ENCODE measurements at regions not wholly inside any gene's neighbourhood (a gene's known extent, or its start where the extent isn't known, plus 50 kb on each side); places are given as distances from the start of the nearest gene placed in this dataset.

- Histone ChIP-seq H3K36me3 (replicated peaks; ENCODE audit: low read depth, low read length) (no peaks in the 10 kb centered on the region), H3K9ac (ENCODE audit: low read length) (no peak overlapping the region), H3K4me2 (ENCODE audit: low read length) (no peak overlapping the region), H3K27me3 (ENCODE audit: low read depth, low read length) (peaks cover 7% of the 10 kb centered on the region; the same call in 1 of the 2 replicates), H3K79me2 (ENCODE audit: low read length) (no peaks in the 10 kb centered on the region), H3K4me3 (ENCODE audit: low read length) (no peak overlapping the region), H3K9me3 (ENCODE audit: insufficient read depth, low read length) (no peaks in the 10 kb centered on the region), H3K27ac (ENCODE audit: low read length) (no peak overlapping the region), H3K4me1 (ENCODE audit: low read length) (no peaks in the 10 kb centered on the region), H2AFZ (ENCODE audit: low read depth, low read length) (no peak overlapping the region), H4K20me1 (ENCODE audit: insufficient read depth, low read length) (no peaks in the 10 kb centered on the region)
- TF ChIP-seq, protein P1, sequence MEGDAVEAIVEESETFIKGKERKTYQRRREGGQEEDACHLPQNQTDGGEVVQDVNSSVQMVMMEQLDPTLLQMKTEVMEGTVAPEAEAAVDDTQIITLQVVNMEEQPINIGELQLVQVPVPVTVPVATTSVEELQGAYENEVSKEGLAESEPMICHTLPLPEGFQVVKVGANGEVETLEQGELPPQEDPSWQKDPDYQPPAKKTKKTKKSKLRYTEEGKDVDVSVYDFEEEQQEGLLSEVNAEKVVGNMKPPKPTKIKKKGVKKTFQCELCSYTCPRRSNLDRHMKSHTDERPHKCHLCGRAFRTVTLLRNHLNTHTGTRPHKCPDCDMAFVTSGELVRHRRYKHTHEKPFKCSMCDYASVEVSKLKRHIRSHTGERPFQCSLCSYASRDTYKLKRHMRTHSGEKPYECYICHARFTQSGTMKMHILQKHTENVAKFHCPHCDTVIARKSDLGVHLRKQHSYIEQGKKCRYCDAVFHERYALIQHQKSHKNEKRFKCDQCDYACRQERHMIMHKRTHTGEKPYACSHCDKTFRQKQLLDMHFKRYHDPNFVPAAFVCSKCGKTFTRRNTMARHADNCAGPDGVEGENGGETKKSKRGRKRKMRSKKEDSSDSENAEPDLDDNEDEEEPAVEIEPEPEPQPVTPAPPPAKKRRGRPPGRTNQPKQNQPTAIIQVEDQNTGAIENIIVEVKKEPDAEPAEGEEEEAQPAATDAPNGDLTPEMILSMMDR (IDR thresholded peaks at IDR 0.05; ENCODE audit: low read depth, low read length), result no peak
- no peak for TF ChIP-seq EZH2phosphoT487 (IDR thresholded peaks at IDR 0.05; ENCODE audit: low read depth)
Observed at GRCh38 chr6:132929141-132929540, 114.8 kb downstream of the RPS12 start.

- H3K27ac ChIP-seq (ENCODE audit: low read length), result no peak overlapping the region
- H3K79me2 ChIP-seq (ENCODE audit: low read length), result no peaks in the 10 kb centered on the region
- no peak overlapping the region for H3K9ac ChIP-seq (ENCODE audit: low read length)
- no peaks in the 10 kb centered on the region for H4K20me1 ChIP-seq (ENCODE audit: insufficient read depth, low read length)
- no peaks in the 10 kb centered on the region for H3K36me3 ChIP-seq (replicated peaks; ENCODE audit: low read depth, low read length)
- no peak for TF ChIP-seq EZH2phosphoT487 (IDR thresholded peaks at IDR 0.05; ENCODE audit: low read depth)
- TF ChIP-seq, protein P1 (IDR thresholded peaks at IDR 0.05; ENCODE audit: low read depth, low read length), result no peak
- no peak overlapping the region for H3K4me3 ChIP-seq (ENCODE audit: low read length)
- no peaks in the 10 kb centered on the region for H3K4me1 ChIP-seq (ENCODE audit: low read length)
- no peaks in the 10 kb centered on the region for H3K9me3 ChIP-seq (ENCODE audit: insufficient read depth, low read length)
- no peak overlapping the region for H2AFZ ChIP-seq (ENCODE audit: low read depth, low read length)
- peaks cover 7% of the 10 kb centered on the region; the same call in 1 of the 2 replicates for H3K27me3 ChIP-seq (ENCODE audit: low read depth, low read length)
- no peak overlapping the region for H3K4me2 ChIP-seq (ENCODE audit: low read length)
Observed at GRCh38 chr6:132931313-132931712, 116.9 kb downstream of the RPS12 start.

DNA sequence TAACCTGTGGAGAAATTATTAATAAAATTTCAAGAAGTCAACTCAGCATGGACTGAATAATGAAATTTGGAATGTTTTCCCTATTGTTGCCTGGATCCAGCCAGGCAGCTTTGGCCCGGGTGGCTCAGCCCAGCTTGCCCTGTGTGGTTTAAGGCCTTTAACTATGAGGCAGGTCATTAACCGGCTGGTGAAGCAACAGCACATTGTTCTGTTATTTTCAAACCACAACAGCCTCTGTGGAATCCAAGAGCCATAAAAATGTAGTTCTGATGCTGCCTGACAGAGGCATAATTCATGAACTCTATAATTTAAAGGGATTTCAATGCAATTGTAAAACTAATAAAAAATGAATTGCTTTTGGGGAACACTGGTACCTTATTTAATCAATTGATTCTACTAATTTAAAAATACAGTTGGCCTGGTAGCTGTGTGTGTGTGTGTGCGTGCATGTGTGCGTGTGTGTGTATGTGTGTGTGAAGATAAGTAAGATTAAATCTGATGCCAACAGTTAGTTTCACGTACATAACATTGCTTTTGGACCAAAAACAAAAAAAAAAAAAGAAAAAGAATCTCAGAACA lies 117.7 kb downstream of the RPS12 start:
- Histone ChIP-seq H3K27ac (ENCODE audit: low read length) (no peak overlapping the region), H3K79me2 (ENCODE audit: low read length) (no peaks in the 10 kb centered on the region), H3K4me3 (ENCODE audit: low read length) (no peak overlapping the region), H3K36me3 (replicated peaks; ENCODE audit: low read depth, low read length) (no peaks in the 10 kb centered on the region), H3K4me2 (ENCODE audit: low read length) (no peak overlapping the region), H3K9me3 (ENCODE audit: insufficient read depth, low read length) (no peaks in the 10 kb centered on the region), H3K27me3 (ENCODE audit: low read depth, low read length) (peaks cover 7% of the 10 kb centered on the region; the same call in 1 of the 2 replicates), H3K9ac (ENCODE audit: low read length) (no peak overlapping the region), H2AFZ (ENCODE audit: low read depth, low read length) (no peak overlapping the region), H3K4me1 (ENCODE audit: low read length) (no peaks in the 10 kb centered on the region), H4K20me1 (ENCODE audit: insufficient read depth, low read length) (no peaks in the 10 kb centered on the region)
- TF ChIP-seq, protein P1 (IDR thresholded peaks at IDR 0.05; ENCODE audit: low read depth, low read length), result no peak
- no peak for TF ChIP-seq EZH2phosphoT487 (IDR thresholded peaks at IDR 0.05; ENCODE audit: low read depth)

DNA sequence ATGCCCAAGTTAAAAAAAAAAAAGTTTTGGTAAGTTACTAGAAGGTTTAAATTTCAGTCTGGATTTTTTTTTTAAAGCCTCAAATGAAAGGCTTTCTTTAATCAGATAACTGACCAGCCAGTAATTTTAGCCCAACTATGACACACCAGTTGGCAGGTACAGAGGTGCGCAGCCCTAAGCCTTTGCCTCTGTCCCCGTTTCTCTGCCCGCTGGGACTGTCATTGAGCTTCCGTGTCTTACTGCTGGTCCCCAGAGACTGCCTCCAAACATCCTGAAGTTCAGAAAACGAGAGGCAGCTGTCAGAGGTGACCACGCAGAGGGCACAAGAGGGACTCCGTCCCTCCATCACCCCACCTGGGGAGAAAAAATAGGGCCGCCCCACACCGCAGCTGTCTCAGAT lies 118.2 kb downstream of the RPS12 start:
- no peak overlapping the region for H3K4me3 ChIP-seq (ENCODE audit: low read length)
- no peaks in the 10 kb centered on the region for H3K9me3 ChIP-seq (ENCODE audit: insufficient read depth, low read length)
- TF ChIP-seq EZH2phosphoT487 (IDR thresholded peaks at IDR 0.05; ENCODE audit: low read depth), result no peak
- TF ChIP-seq, protein P1 (IDR thresholded peaks at IDR 0.05; ENCODE audit: low read depth, low read length), result no peak
- H3K9ac ChIP-seq (ENCODE audit: low read length), result no peak overlapping the region
- H3K27me3 ChIP-seq (ENCODE audit: low read depth, low read length), result peaks cover 3% of the 10 kb centered on the region; the same call in 1 of the 2 replicates
- no peak overlapping the region for H2AFZ ChIP-seq (ENCODE audit: low read depth, low read length)
- H3K79me2 ChIP-seq (ENCODE audit: low read length), result no peaks in the 10 kb centered on the region
- H3K36me3 ChIP-seq (replicated peaks; ENCODE audit: low read depth, low read length), result no peaks in the 10 kb centered on the region
- H3K4me1 ChIP-seq (ENCODE audit: low read length), result 0 out of 2 replicates have a peak, but pooled peaks cover under 1% of the 10 kb centered on the region
- no peak overlapping the region for H3K27ac ChIP-seq (ENCODE audit: low read length)
- H3K4me2 ChIP-seq (ENCODE audit: low read length), result no peak overlapping the region
- H4K20me1 ChIP-seq (ENCODE audit: insufficient read depth, low read length), result no peaks in the 10 kb centered on the region
